ENCODE measurements at regions not wholly inside any gene's neighbourhood (a gene's known extent, or its start where the extent isn't known, plus 50 kb on each side); places are given as distances from the start of the nearest gene placed in this dataset.

- peaks cover 0 to 2% (median 0%) of the 10 kb centered on the region in 5 donors for H3K9me3 ChIP-seq (ENCODE audit: control insufficient read depth in 5 of 5, low read length in 5 of 5)
- H3K4me3 ChIP-seq (ENCODE audit: low read depth in 1 of 5, low read length in 5 of 5): no peak overlapping the region
- no peaks in the 10 kb centered on the region for H3K4me1 ChIP-seq (ENCODE audit: control insufficient read depth in 5 of 5, insufficient read depth in 5 of 5, low read length in 5 of 5)
- H3K36me3 ChIP-seq (ENCODE audit: control insufficient read depth in 5 of 5, insufficient read depth in 5 of 5, low read length in 5 of 5): no peaks in the 10 kb centered on the region
- H3K27ac ChIP-seq (ENCODE audit: low read depth, low read length): no peak overlapping the region
- H3K27me3 ChIP-seq (ENCODE audit: control insufficient read depth in 5 of 5, insufficient read depth in 4 of 5, low read length in 5 of 5): no peaks in the 10 kb centered on the region
- no peak overlapping the region for H3K9ac ChIP-seq (ENCODE audit: low read length in 5 of 5)
Measured at GRCh38 chr2:184346338-184346862, 251.9 kb upstream of the ZNF804A start.

GRCh38 chr2:184351126-184351525, 247.2 kb upstream of the ZNF804A start:
- no peak overlapping the region for H3K27ac ChIP-seq (ENCODE audit: low read depth, low read length)
- no peak overlapping the region for H3K9ac ChIP-seq (ENCODE audit: low read length in 5 of 5)
- H3K9me3 ChIP-seq (ENCODE audit: control insufficient read depth in 5 of 5, low read length in 5 of 5): peaks cover 0 to 2% (median 0%) of the 10 kb centered on the region in 5 donors
- H3K4me3 ChIP-seq (ENCODE audit: low read depth in 1 of 5, low read length in 5 of 5): no peak overlapping the region
- H3K4me1 ChIP-seq (ENCODE audit: control insufficient read depth in 5 of 5, insufficient read depth in 5 of 5, low read length in 5 of 5): no peaks in the 10 kb centered on the region
- H3K36me3 ChIP-seq (ENCODE audit: control insufficient read depth in 5 of 5, insufficient read depth in 5 of 5, low read length in 5 of 5): no peaks in the 10 kb centered on the region
- no peaks in the 10 kb centered on the region for H3K27me3 ChIP-seq (ENCODE audit: control insufficient read depth in 5 of 5, insufficient read depth in 4 of 5, low read length in 5 of 5)

- H3K4me1 ChIP-seq (ENCODE audit: control insufficient read depth in 5 of 5, insufficient read depth in 5 of 5, low read length in 5 of 5): no peaks in the 10 kb centered on the region
- H3K9me3 ChIP-seq (ENCODE audit: control insufficient read depth in 5 of 5, low read length in 5 of 5): no peaks in the 10 kb centered on the region
- no peak overlapping the region for H3K9ac ChIP-seq (ENCODE audit: low read length in 5 of 5)
- H3K27me3 ChIP-seq (ENCODE audit: control insufficient read depth in 5 of 5, insufficient read depth in 4 of 5, low read length in 5 of 5): no peaks in the 10 kb centered on the region
- no peaks in the 10 kb centered on the region for H3K36me3 ChIP-seq (ENCODE audit: control insufficient read depth in 5 of 5, insufficient read depth in 5 of 5, low read length in 5 of 5)
- H3K27ac ChIP-seq (ENCODE audit: low read depth, low read length): no peak overlapping the region
- no peak overlapping the region for H3K4me3 ChIP-seq (ENCODE audit: low read depth in 1 of 5, low read length in 5 of 5)
Measured at GRCh38 chr2:184357033-184357432, 241.3 kb upstream of the ZNF804A start.

GRCh38 chr2:184359379-184359778, 238.9 kb upstream of the ZNF804A start:
- Histone ChIP-seq H3K36me3 (ENCODE audit: control insufficient read depth in 5 of 5, insufficient read depth in 5 of 5, low read length in 5 of 5) (no peaks in the 10 kb centered on the region), H3K4me3 (ENCODE audit: low read depth in 1 of 5, low read length in 5 of 5) (no peak overlapping the region), H3K27me3 (ENCODE audit: control insufficient read depth in 5 of 5, insufficient read depth in 4 of 5, low read length in 5 of 5) (no peaks in the 10 kb centered on the region), H3K9me3 (ENCODE audit: control insufficient read depth in 5 of 5, low read length in 5 of 5) (no peaks in the 10 kb centered on the region), H3K9ac (ENCODE audit: low read length in 5 of 5) (no peak overlapping the region), H3K27ac (ENCODE audit: low read depth, low read length) (no peak overlapping the region), H3K4me1 (ENCODE audit: control insufficient read depth in 5 of 5, insufficient read depth in 5 of 5, low read length in 5 of 5) (no peaks in the 10 kb centered on the region)

GRCh38 chr2:184363213-184363612, 235.1 kb upstream of the ZNF804A start:
- no peak overlapping the region for H3K4me3 ChIP-seq (ENCODE audit: low read depth in 1 of 5, low read length in 5 of 5)
- no peaks in the 10 kb centered on the region for H3K36me3 ChIP-seq (ENCODE audit: control insufficient read depth in 5 of 5, insufficient read depth in 5 of 5, low read length in 5 of 5)
- H3K4me1 ChIP-seq (ENCODE audit: control insufficient read depth in 5 of 5, insufficient read depth in 5 of 5, low read length in 5 of 5): no peaks in the 10 kb centered on the region
- no peaks in the 10 kb centered on the region for H3K9me3 ChIP-seq (ENCODE audit: control insufficient read depth in 5 of 5, low read length in 5 of 5)
- no peaks in the 10 kb centered on the region for H3K27me3 ChIP-seq (ENCODE audit: control insufficient read depth in 5 of 5, insufficient read depth in 4 of 5, low read length in 5 of 5)
- H3K27ac ChIP-seq (ENCODE audit: low read depth, low read length): no peak overlapping the region
- H3K9ac ChIP-seq (ENCODE audit: low read length in 5 of 5): no peak overlapping the region

GRCh38 chr2:184367211-184367610, 231.1 kb upstream of the ZNF804A start:
- H3K9me3 ChIP-seq (ENCODE audit: control insufficient read depth in 5 of 5, low read length in 5 of 5): peaks cover 0 to 5% (median 0%) of the 10 kb centered on the region in 5 donors

GRCh38 chr2:184369307-184369706, 229.0 kb upstream of the ZNF804A start:
- H3K4me1 ChIP-seq (ENCODE audit: control insufficient read depth in 5 of 5, insufficient read depth in 5 of 5, low read length in 5 of 5): no peaks in the 10 kb centered on the region
- H3K27ac ChIP-seq (ENCODE audit: low read depth, low read length): no peak overlapping the region
- no peaks in the 10 kb centered on the region for H3K27me3 ChIP-seq (ENCODE audit: control insufficient read depth in 5 of 5, insufficient read depth in 4 of 5, low read length in 5 of 5)
- no peaks in the 10 kb centered on the region for H3K36me3 ChIP-seq (ENCODE audit: control insufficient read depth in 5 of 5, insufficient read depth in 5 of 5, low read length in 5 of 5)
- H3K9me3 ChIP-seq (ENCODE audit: control insufficient read depth in 5 of 5, low read length in 5 of 5): peaks cover 0 to 5% (median 0%) of the 10 kb centered on the region in 5 donors
- H3K9ac ChIP-seq (ENCODE audit: low read length in 5 of 5): no peak overlapping the region
- H3K4me3 ChIP-seq (ENCODE audit: low read depth in 1 of 5, low read length in 5 of 5): no peak overlapping the region

More at GRCh38 chr2:184367211-184367610, 231.1 kb upstream of the ZNF804A start:
- no peaks in the 10 kb centered on the region for H3K27me3 ChIP-seq (ENCODE audit: control insufficient read depth in 5 of 5, insufficient read depth in 4 of 5, low read length in 5 of 5)
- H3K36me3 ChIP-seq (ENCODE audit: control insufficient read depth in 5 of 5, insufficient read depth in 5 of 5, low read length in 5 of 5): no peaks in the 10 kb centered on the region
- no peaks in the 10 kb centered on the region for H3K4me1 ChIP-seq (ENCODE audit: control insufficient read depth in 5 of 5, insufficient read depth in 5 of 5, low read length in 5 of 5)
- H3K27ac ChIP-seq (ENCODE audit: low read depth, low read length): no peak overlapping the region
- H3K9ac ChIP-seq (ENCODE audit: low read length in 5 of 5): no peak overlapping the region
- H3K4me3 ChIP-seq (ENCODE audit: low read depth in 1 of 5, low read length in 5 of 5): no peak overlapping the region

GRCh38 chr2:184370954-184371353, 227.4 kb upstream of the ZNF804A start:
- no peaks in the 10 kb centered on the region for H3K4me1 ChIP-seq (ENCODE audit: control insufficient read depth in 5 of 5, insufficient read depth in 5 of 5, low read length in 5 of 5)
- no peak overlapping the region for H3K27ac ChIP-seq (ENCODE audit: low read depth, low read length)
- H3K4me3 ChIP-seq (ENCODE audit: low read depth in 1 of 5, low read length in 5 of 5): no peak overlapping the region
- peaks cover 0 to 5% (median 0%) of the 10 kb centered on the region in 5 donors for H3K9me3 ChIP-seq (ENCODE audit: control insufficient read depth in 5 of 5, low read length in 5 of 5)
- no peak overlapping the region for H3K9ac ChIP-seq (ENCODE audit: low read length in 5 of 5)
- no peaks in the 10 kb centered on the region for H3K36me3 ChIP-seq (ENCODE audit: control insufficient read depth in 5 of 5, insufficient read depth in 5 of 5, low read length in 5 of 5)
- no peaks in the 10 kb centered on the region for H3K27me3 ChIP-seq (ENCODE audit: control insufficient read depth in 5 of 5, insufficient read depth in 4 of 5, low read length in 5 of 5)

- no peaks in the 10 kb centered on the region for H3K27me3 ChIP-seq (ENCODE audit: control insufficient read depth in 5 of 5, insufficient read depth in 4 of 5, low read length in 5 of 5)
- no peaks in the 10 kb centered on the region for H3K36me3 ChIP-seq (ENCODE audit: control insufficient read depth in 5 of 5, insufficient read depth in 5 of 5, low read length in 5 of 5)
- H3K9ac ChIP-seq (ENCODE audit: low read length in 5 of 5): no peak overlapping the region
- no peak overlapping the region for H3K4me3 ChIP-seq (ENCODE audit: low read depth in 1 of 5, low read length in 5 of 5)
- no peaks in the 10 kb centered on the region for H3K4me1 ChIP-seq (ENCODE audit: control insufficient read depth in 5 of 5, insufficient read depth in 5 of 5, low read length in 5 of 5)
- H3K27ac ChIP-seq (ENCODE audit: low read depth, low read length): no peak overlapping the region
- H3K9me3 ChIP-seq (ENCODE audit: control insufficient read depth in 5 of 5, low read length in 5 of 5): peaks cover 0 to 5% (median 0%) of the 10 kb centered on the region in 5 donors
Measured at GRCh38 chr2:184371641-184372040, 226.7 kb upstream of the ZNF804A start.

- Histone ChIP-seq H3K4me1 (ENCODE audit: control insufficient read depth in 5 of 5, insufficient read depth in 5 of 5, low read length in 5 of 5) (no peaks in the 10 kb centered on the region), H3K27me3 (ENCODE audit: control insufficient read depth in 5 of 5, insufficient read depth in 4 of 5, low read length in 5 of 5) (no peaks in the 10 kb centered on the region), H3K9me3 (ENCODE audit: control insufficient read depth in 5 of 5, low read length in 5 of 5) (peaks cover 0 to 5% (median 0%) of the 10 kb centered on the region in 5 donors), H3K36me3 (ENCODE audit: control insufficient read depth in 5 of 5, insufficient read depth in 5 of 5, low read length in 5 of 5) (no peaks in the 10 kb centered on the region), H3K9ac (ENCODE audit: low read length in 5 of 5) (no peak overlapping the region), H3K27ac (ENCODE audit: low read depth, low read length) (no peak overlapping the region), H3K4me3 (ENCODE audit: low read depth in 1 of 5, low read length in 5 of 5) (no peak overlapping the region)
Measured at GRCh38 chr2:184372484-184372883, 225.8 kb upstream of the ZNF804A start.

- no peaks in the 10 kb centered on the region for H3K36me3 ChIP-seq (ENCODE audit: control insufficient read depth in 5 of 5, insufficient read depth in 5 of 5, low read length in 5 of 5)
- H3K9ac ChIP-seq (ENCODE audit: low read length in 5 of 5): no peak overlapping the region
- no peaks in the 10 kb centered on the region for H3K9me3 ChIP-seq (ENCODE audit: control insufficient read depth in 5 of 5, low read length in 5 of 5)
- H3K27me3 ChIP-seq (ENCODE audit: control insufficient read depth in 5 of 5, insufficient read depth in 4 of 5, low read length in 5 of 5): no peaks in the 10 kb centered on the region
- H3K27ac ChIP-seq (ENCODE audit: low read depth, low read length): no peak overlapping the region
- H3K4me1 ChIP-seq (ENCODE audit: control insufficient read depth in 5 of 5, insufficient read depth in 5 of 5, low read length in 5 of 5): no peaks in the 10 kb centered on the region
- H3K4me3 ChIP-seq (ENCODE audit: low read depth in 1 of 5, low read length in 5 of 5): no peak overlapping the region
Measured at GRCh38 chr2:184394642-184395041, 203.7 kb upstream of the ZNF804A start.
